Fibroblast of lung (primary cell): ENCODE measurements at regions not wholly inside any gene's neighbourhood (a gene's known extent, or its start where the extent isn't known, plus 50 kb on each side); places are given as distances from the start of the nearest gene placed in this dataset.

Experiments used
- DNase-seq, 2 donors: peaks; one replicate each; pipeline versions ENCODE4 v3.0.0 to v3.0.0-alpha.2; 2010; ENCODE audit warnings: low read depth in 2 of 2
- H2AFZ ChIP-seq: 2 replicates; pipeline ENCODE4 v1.5.1; 2012; ENCODE audit warnings: low read length, control low read depth, inconsistent platforms
- H3K27ac ChIP-seq: 2 replicates; pipeline ENCODE4 v1.5.1; 2011; ENCODE audit warnings: low read length, control low read depth; ENCODE audit not compliant: insufficient read depth
- H3K27me3 ChIP-seq: 2 replicates; pipeline ENCODE4 v1.5.1; 2011; ENCODE audit warnings: mild to moderate bottlenecking, low read length; ENCODE audit not compliant: control insufficient read depth, insufficient read depth
- H3K36me3 ChIP-seq: 2 replicates; pipeline ENCODE4 v1.5.1; 2011; ENCODE audit warnings: low read length; ENCODE audit not compliant: control insufficient read depth, insufficient read depth
- H3K4me1 ChIP-seq: 2 replicates; pipeline ENCODE4 v1.5.1; 2011; ENCODE audit warnings: low read length; ENCODE audit not compliant: control insufficient read depth, insufficient read depth; ENCODE audit errors: extremely low read depth
- H3K4me2 ChIP-seq: 2 replicates; pipeline ENCODE4 v1.5.1; 2011; ENCODE audit warnings: low read length, control low read depth; ENCODE audit not compliant: insufficient read depth; ENCODE audit errors: extremely low read depth
- H3K4me3 ChIP-seq, 4 experiments: fragments of 200-600 bp in 1 of 4; sonication (generic) in 1 of 4; replicated peaks in 1 of 4; 2 replicates each; pipeline ENCODE4 v1.5.1; 2011 to 2016; ENCODE audit warnings: low read length in 4 of 4, low read depth in 3 of 4, mild to moderate bottlenecking in 3 of 4, control low read depth in 2 of 4, inconsistent platforms in 1 of 4, mixed read lengths in 1 of 4; ENCODE audit not compliant: insufficient read depth in 1 of 4; ENCODE audit errors: control extremely low read depth in 1 of 4
- H3K79me2 ChIP-seq: 2 replicates; pipeline ENCODE4 v1.5.1; 2012; ENCODE audit warnings: mild to moderate bottlenecking, low read length, inconsistent platforms; ENCODE audit not compliant: control insufficient read depth, insufficient read depth
- H3K9ac ChIP-seq: 2 replicates; pipeline ENCODE4 v1.5.1; 2011; ENCODE audit warnings: mild to moderate bottlenecking, low read length, control low read depth; ENCODE audit not compliant: insufficient read depth
- H3K9me3 ChIP-seq: 2 replicates; pipeline ENCODE4 v1.5.1; 2012; ENCODE audit warnings: low read depth, low read length; ENCODE audit not compliant: control insufficient read depth, insufficient read depth
- H4K20me1 ChIP-seq: 2 replicates; pipeline ENCODE4 v1.5.1; 2011; ENCODE audit warnings: low read length; ENCODE audit not compliant: control insufficient read depth, insufficient read depth; ENCODE audit errors: extremely low read depth
- EZH2 ChIP-seq: IDR thresholded peaks from 2 replicates; pipeline ENCODE4 v1.5.1; 2012; ENCODE audit warnings: low read length, control low read depth, mild to moderate bottlenecking; ENCODE audit errors: missing control alignments
- TF ChIP-seq, protein P1 (sequence below), 2 donors: IDR thresholded peaks in 1 of 2; conservative IDR thresholded peaks in 1 of 2; 1 replicate in 1 of 2; 2 replicates in 1 of 2; pipeline ENCODE4 v1.5.1; 2011 to 2012; ENCODE audit warnings: low read length in 2 of 2, control low read depth in 1 of 2, inconsistent platforms in 1 of 2, low read depth in 1 of 2, mild to moderate bottlenecking in 1 of 2

DNA sequence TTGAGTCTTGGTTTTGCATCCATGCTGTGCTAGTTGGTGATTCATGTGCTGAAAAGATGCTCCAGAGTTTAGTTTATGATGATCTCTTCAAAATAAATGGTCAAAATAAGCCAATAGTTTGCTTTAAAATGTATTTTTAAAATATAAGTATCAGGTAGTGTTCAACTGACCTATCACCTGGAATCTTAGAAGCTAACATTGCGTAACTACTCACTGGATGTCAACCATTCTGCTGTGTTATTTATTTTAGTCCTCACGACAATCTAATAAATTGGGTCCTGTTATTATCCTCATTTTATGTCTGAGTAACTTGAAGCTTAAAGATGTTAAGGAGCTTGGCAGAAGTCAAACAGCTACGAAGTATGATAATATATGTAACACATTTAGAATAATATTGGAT is 563.7 kb upstream of the MDFIC2 start:
- Histone ChIP-seq H3K36me3 (no peaks in the 10 kb centered on the region), H3K9me3 (no peaks in the 10 kb centered on the region), H4K20me1 (no peaks in the 10 kb centered on the region), H3K27ac (no peak overlapping the region), H3K79me2 (no peaks in the 10 kb centered on the region), H3K4me3 (no peak overlapping the region), H2AFZ (no peak overlapping the region), H3K4me2 (no peak overlapping the region), H3K9ac (no peak overlapping the region), H3K4me1 (no peaks in the 10 kb centered on the region), H3K27me3 (no peaks in the 10 kb centered on the region)
- TF ChIP-seq, protein P1, sequence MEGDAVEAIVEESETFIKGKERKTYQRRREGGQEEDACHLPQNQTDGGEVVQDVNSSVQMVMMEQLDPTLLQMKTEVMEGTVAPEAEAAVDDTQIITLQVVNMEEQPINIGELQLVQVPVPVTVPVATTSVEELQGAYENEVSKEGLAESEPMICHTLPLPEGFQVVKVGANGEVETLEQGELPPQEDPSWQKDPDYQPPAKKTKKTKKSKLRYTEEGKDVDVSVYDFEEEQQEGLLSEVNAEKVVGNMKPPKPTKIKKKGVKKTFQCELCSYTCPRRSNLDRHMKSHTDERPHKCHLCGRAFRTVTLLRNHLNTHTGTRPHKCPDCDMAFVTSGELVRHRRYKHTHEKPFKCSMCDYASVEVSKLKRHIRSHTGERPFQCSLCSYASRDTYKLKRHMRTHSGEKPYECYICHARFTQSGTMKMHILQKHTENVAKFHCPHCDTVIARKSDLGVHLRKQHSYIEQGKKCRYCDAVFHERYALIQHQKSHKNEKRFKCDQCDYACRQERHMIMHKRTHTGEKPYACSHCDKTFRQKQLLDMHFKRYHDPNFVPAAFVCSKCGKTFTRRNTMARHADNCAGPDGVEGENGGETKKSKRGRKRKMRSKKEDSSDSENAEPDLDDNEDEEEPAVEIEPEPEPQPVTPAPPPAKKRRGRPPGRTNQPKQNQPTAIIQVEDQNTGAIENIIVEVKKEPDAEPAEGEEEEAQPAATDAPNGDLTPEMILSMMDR (conservative IDR thresholded peaks at IDR 0.05 in 1 of 2, IDR thresholded peaks at IDR 0.05 in 1 of 2; ENCODE audit: low read depth in 1 of 2, low read length in 2 of 2) = no peak
- no peak for TF ChIP-seq EZH2
- DNase-seq = no peak

DNA sequence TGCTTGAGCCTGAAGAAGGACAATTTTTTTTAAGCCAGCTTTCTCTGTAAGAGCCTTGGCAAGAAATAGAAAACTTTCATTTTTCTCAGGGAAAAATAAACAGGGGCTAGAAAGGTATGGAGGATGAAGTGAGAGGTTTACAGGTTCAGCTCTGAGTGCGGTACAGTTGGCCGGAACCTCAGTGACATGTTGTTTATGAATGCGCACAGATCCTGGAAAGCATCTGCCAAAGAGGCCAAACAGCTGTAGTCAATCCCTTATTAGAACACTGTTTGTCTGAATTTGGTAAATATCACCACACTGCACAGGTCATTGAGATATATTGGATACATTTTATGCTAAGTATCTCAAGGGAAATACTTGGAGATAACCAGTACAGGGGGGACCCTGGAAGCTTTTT is 561.8 kb upstream of the MDFIC2 start:
- H3K27ac ChIP-seq = no peak overlapping the region
- peak in 1 of 2 donors; percentile 39 for DNase-seq
- no peaks in the 10 kb centered on the region for H3K27me3 ChIP-seq
- no peaks in the 10 kb centered on the region for H3K36me3 ChIP-seq
- H3K4me1 ChIP-seq = no peaks in the 10 kb centered on the region
- H3K4me2 ChIP-seq = no peak overlapping the region
- no peak overlapping the region for H3K9ac ChIP-seq
- H3K79me2 ChIP-seq = no peaks in the 10 kb centered on the region
- H3K9me3 ChIP-seq = no peaks in the 10 kb centered on the region
- H2AFZ ChIP-seq = no peak overlapping the region
- TF ChIP-seq EZH2 = no peak
- TF ChIP-seq, protein P1 (conservative IDR thresholded peaks at IDR 0.05 in 1 of 2, IDR thresholded peaks at IDR 0.05 in 1 of 2; ENCODE audit: low read depth in 1 of 2, low read length in 2 of 2) = no peak
- no peak overlapping the region for H3K4me3 ChIP-seq
- H4K20me1 ChIP-seq = no peaks in the 10 kb centered on the region

DNA sequence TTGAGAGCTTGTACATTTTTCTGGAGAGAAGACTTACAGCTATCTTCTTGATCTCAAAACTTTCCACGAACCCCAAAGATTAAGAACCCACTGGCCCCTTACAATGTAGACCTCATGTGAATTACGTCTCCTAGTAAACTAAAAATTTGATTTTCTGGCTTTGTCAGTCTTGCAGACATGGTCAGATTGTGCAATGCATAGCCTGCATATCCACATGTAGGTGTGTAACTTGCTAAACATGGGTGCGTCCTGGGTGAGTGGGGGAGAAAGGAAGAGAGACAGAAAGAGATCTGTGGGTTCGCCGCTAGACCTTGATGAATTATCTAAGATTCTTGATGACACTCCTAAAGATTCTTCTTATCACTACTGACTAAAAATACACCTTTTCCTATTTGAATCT is 561.2 kb upstream of the MDFIC2 start:
- no peaks in the 10 kb centered on the region for H3K9me3 ChIP-seq
- no peak overlapping the region for H3K4me2 ChIP-seq
- no peak overlapping the region for H2AFZ ChIP-seq
- H3K27me3 ChIP-seq = no peaks in the 10 kb centered on the region
- no peak overlapping the region for H3K9ac ChIP-seq
- TF ChIP-seq, protein P1 (conservative IDR thresholded peaks at IDR 0.05 in 1 of 2, IDR thresholded peaks at IDR 0.05 in 1 of 2; ENCODE audit: low read depth in 1 of 2, low read length in 2 of 2) = no peak
- no peak for TF ChIP-seq EZH2
- H3K4me1 ChIP-seq = no peaks in the 10 kb centered on the region
- no peaks in the 10 kb centered on the region for H3K79me2 ChIP-seq
- DNase-seq = no peak
- H3K36me3 ChIP-seq = no peaks in the 10 kb centered on the region
- no peaks in the 10 kb centered on the region for H4K20me1 ChIP-seq
- H3K27ac ChIP-seq = no peak overlapping the region
- H3K4me3 ChIP-seq = no peak overlapping the region
